GM23338 (cell line): ENCODE measurements at regions not wholly inside any gene's neighbourhood (a gene's known extent, or its start where the extent isn't known, plus 50 kb on each side); places are given as distances from the start of the nearest gene placed in this dataset.

ENCODE experiments used
- EZH2 ChIP-seq: fragments of 200-600 bp; sonication (generic); IDR thresholded peaks from one replicate; pipeline ENCODE4 v1.8.0; 2017; ENCODE audit warnings: antibody characterized with exemption, mild to moderate bottlenecking, low read depth; ENCODE audit not compliant: unreplicated experiment
- TF ChIP-seq, protein P1 (sequence below), 2 experiments: fragments of 200-600 bp in 1 of 2; sonication (generic) in 1 of 2; conservative IDR thresholded peaks; 2 replicates each; pipeline versions ENCODE4 v1.5.1 to v1.6.1; 2016 to 2017; ENCODE audit warnings: antibody characterized with exemption in 2 of 2, low read depth in 2 of 2, mild to moderate bottlenecking in 2 of 2, moderate library complexity in 1 of 2

DNA sequence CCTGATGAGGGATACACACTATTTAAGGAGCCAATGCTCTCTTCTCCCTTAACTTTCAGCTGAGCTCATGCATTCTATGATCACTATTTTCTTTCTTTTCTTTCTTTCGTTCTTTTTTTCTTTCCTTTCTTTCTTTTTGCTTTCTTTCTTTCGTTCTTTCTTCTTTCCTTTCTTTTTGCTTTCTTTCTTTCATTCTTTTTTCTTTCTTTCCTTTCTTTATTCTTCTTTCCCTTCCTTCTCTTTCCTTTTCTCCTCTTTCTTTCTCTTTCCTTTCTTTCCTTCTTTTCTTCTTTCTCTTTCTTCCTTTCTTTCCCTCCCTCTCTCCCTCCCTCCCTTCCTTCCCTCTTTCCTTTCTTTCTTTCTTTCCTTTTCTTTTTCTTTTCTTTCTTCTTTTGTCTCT lies 761.2 kb downstream of the SEMA5A start:
- TF ChIP-seq, protein P1, sequence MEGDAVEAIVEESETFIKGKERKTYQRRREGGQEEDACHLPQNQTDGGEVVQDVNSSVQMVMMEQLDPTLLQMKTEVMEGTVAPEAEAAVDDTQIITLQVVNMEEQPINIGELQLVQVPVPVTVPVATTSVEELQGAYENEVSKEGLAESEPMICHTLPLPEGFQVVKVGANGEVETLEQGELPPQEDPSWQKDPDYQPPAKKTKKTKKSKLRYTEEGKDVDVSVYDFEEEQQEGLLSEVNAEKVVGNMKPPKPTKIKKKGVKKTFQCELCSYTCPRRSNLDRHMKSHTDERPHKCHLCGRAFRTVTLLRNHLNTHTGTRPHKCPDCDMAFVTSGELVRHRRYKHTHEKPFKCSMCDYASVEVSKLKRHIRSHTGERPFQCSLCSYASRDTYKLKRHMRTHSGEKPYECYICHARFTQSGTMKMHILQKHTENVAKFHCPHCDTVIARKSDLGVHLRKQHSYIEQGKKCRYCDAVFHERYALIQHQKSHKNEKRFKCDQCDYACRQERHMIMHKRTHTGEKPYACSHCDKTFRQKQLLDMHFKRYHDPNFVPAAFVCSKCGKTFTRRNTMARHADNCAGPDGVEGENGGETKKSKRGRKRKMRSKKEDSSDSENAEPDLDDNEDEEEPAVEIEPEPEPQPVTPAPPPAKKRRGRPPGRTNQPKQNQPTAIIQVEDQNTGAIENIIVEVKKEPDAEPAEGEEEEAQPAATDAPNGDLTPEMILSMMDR (conservative IDR thresholded peaks at IDR 0.05; ENCODE audit: low read depth in 2 of 2), result no peak
- TF ChIP-seq EZH2, result no peak
